G401.6 (cell line): ENCODE measurements at regions not wholly inside any gene's neighbourhood (a gene's known extent, or its start where the extent isn't known, plus 50 kb on each side); places are given as distances from the start of the nearest gene placed in this dataset.

ENCODE experiments used
- FAIRE-seq: peaks from 2 replicates; lab custom pipeline; 2012; peaks lifted over from hg19 to GRCh38; lab: Jason Lieb, UNC

GRCh38 chr13:105513448-105513847, 1022.0 kb downstream of the EFNB2 start:
- FAIRE-seq: no peak

GRCh38 chr13:105509981-105510762, 1025.3 kb downstream of the EFNB2 start:
- no peak for FAIRE-seq

- no peak for FAIRE-seq
Measured at GRCh38 chr13:105506463-105506862, 1029.0 kb downstream of the EFNB2 start.

- FAIRE-seq: no peak
Measured at GRCh38 chr13:105502193-105502592, 1033.3 kb downstream of the EFNB2 start.

GRCh38 chr13:105497597-105497996, 1037.9 kb downstream of the EFNB2 start:
- no peak for FAIRE-seq

- FAIRE-seq: no peak
Measured at GRCh38 chr13:105492216-105492615, 1043.2 kb downstream of the EFNB2 start.

GRCh38 chr13:105491345-105491744, 1044.1 kb downstream of the EFNB2 start:
- FAIRE-seq: no peak

GRCh38 chr13:105485081-105485480, 1050.4 kb downstream of the EFNB2 start:
- no peak for FAIRE-seq

- FAIRE-seq: no peak
Measured at GRCh38 chr13:105474983-105475610, 1060.4 kb downstream of the EFNB2 start.

GRCh38 chr13:105471673-105472072, 1063.8 kb downstream of the EFNB2 start:
- FAIRE-seq: no peak

GRCh38 chr13:105466376-105466775, 1069.1 kb downstream of the EFNB2 start:
- no peak for FAIRE-seq

GRCh38 chr13:105465745-105466144, 1069.7 kb downstream of the EFNB2 start, which contains the start of gene DAOA:
Gene DAOA (plus strand): TSS chr13:105466045.
- no peak for FAIRE-seq

GRCh38 chr13:105465251-105465650, 1070.2 kb downstream of the EFNB2 start:
- no peak for FAIRE-seq

GRCh38 chr13:105464249-105464648, 1071.2 kb downstream of the EFNB2 start:
- FAIRE-seq: no peak

GRCh38 chr13:105463011-105463501, 1072.4 kb downstream of the EFNB2 start:
- no peak for FAIRE-seq

- no peak for FAIRE-seq
Measured at GRCh38 chr13:105462098-105462497, 1073.4 kb downstream of the EFNB2 start.

GRCh38 chr13:105452895-105453294, 1082.6 kb downstream of the EFNB2 start:
- no peak for FAIRE-seq

- no peak for FAIRE-seq
Measured at GRCh38 chr13:105450784-105451183, 1084.7 kb downstream of the EFNB2 start.

GRCh38 chr13:105448811-105449210, 1086.7 kb downstream of the EFNB2 start:
- no peak for FAIRE-seq

- FAIRE-seq: no peak
Measured at GRCh38 chr13:105446197-105446596, 1089.3 kb downstream of the EFNB2 start.

GRCh38 chr13:105445796-105446195, 1089.7 kb downstream of the EFNB2 start:
- FAIRE-seq: no peak

GRCh38 chr13:105442949-105443699, 1092.3 kb downstream of the EFNB2 start:
- FAIRE-seq: no peak

GRCh38 chr13:105442040-105442439, 1093.4 kb downstream of the EFNB2 start:
- no peak for FAIRE-seq
